PC-9 (cell line): ENCODE measurements at regions not wholly inside any gene's neighbourhood (a gene's known extent, or its start where the extent isn't known, plus 50 kb on each side); places are given as distances from the start of the nearest gene placed in this dataset.

Experiments used
- EZH2 ChIP-seq: fragments of 200-600 bp; sonication (generic); IDR thresholded peaks from 2 replicates; pipeline ENCODE4 v1.8.0; 2017; ENCODE audit warnings: antibody characterized with exemption, low read depth
- TF ChIP-seq, protein P1 (sequence below): fragments of 200-600 bp; sonication (generic); conservative IDR thresholded peaks from 2 replicates; pipeline ENCODE4 v1.6.1; 2017; ENCODE audit warnings: mixed run types, antibody characterized with exemption, mild to moderate bottlenecking, moderate library complexity

DNA sequence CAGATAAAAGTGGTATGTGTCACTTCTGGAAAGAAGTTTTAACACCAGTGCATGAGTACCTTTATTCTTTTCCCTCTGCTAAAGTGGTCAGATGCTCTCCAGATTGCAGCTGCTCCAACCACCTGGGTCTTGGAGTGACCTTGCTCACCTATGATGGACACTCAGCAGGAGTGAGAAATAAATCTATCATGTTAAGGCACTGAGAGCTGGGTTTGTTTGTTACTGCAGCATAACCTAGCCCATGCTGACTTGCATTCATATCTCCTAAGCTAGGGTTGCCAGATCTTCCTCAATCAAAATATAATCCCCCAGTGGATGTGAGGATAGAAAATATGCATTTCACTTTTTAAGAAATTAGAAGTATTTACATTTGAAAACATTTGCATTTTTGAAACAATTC lies 295.9 kb downstream of the AGTPBP1 start:
- TF ChIP-seq, protein P1, sequence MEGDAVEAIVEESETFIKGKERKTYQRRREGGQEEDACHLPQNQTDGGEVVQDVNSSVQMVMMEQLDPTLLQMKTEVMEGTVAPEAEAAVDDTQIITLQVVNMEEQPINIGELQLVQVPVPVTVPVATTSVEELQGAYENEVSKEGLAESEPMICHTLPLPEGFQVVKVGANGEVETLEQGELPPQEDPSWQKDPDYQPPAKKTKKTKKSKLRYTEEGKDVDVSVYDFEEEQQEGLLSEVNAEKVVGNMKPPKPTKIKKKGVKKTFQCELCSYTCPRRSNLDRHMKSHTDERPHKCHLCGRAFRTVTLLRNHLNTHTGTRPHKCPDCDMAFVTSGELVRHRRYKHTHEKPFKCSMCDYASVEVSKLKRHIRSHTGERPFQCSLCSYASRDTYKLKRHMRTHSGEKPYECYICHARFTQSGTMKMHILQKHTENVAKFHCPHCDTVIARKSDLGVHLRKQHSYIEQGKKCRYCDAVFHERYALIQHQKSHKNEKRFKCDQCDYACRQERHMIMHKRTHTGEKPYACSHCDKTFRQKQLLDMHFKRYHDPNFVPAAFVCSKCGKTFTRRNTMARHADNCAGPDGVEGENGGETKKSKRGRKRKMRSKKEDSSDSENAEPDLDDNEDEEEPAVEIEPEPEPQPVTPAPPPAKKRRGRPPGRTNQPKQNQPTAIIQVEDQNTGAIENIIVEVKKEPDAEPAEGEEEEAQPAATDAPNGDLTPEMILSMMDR = no peak
- TF ChIP-seq EZH2 = no peak
